Mesendoderm (in vitro differentiated cells): ENCODE measurements at regions not wholly inside any gene's neighbourhood (a gene's known extent, or its start where the extent isn't known, plus 50 kb on each side); places are given as distances from the start of the nearest gene placed in this dataset.

Source experiments
- DNase-seq: peaks from one replicate; pipeline ENCODE4 v3.0.0; 2013
- H2AK5ac ChIP-seq: 2 replicates; pipeline ENCODE4 v1.6.1; 2013; ENCODE audit warnings: low read length, inconsistent platforms
- H2BK120ac ChIP-seq: 2 replicates; pipeline ENCODE4 v1.6.1; 2013; ENCODE audit warnings: low read depth, mild to moderate bottlenecking, low read length, moderate library complexity, mixed read lengths
- H2BK15ac ChIP-seq: replicated peaks from 2 replicates; pipeline ENCODE4 v1.6.1; 2013; ENCODE audit warnings: low read depth, mild to moderate bottlenecking, moderate library complexity
- H2BK5ac ChIP-seq: 2 replicates; pipeline ENCODE4 v1.6.1; 2013; ENCODE audit warnings: low read length, inconsistent platforms
- H3K18ac ChIP-seq: 2 replicates; pipeline ENCODE4 v1.6.1; 2013; ENCODE audit warnings: mild to moderate bottlenecking, low read length, mixed read lengths
- H3K23ac ChIP-seq: one replicate; pipeline ENCODE4 v1.6.1; 2013; ENCODE audit warnings: low read length
- H3K27ac ChIP-seq: 2 replicates; pipeline ENCODE4 v1.5.1; 2013; ENCODE audit warnings: low read depth, mild to moderate bottlenecking, inconsistent platforms, low read length, moderate library complexity
- H3K27me3 ChIP-seq: 2 replicates; pipeline ENCODE4 v1.6.1; 2013; ENCODE audit warnings: low read length, control low read depth, mild to moderate bottlenecking, inconsistent platforms; ENCODE audit not compliant: insufficient read depth, poor library complexity
- H3K36me3 ChIP-seq: 2 replicates; pipeline ENCODE4 v1.6.1; 2013; ENCODE audit warnings: low read length, inconsistent platforms; ENCODE audit not compliant: control insufficient read depth, insufficient read depth
- H3K4ac ChIP-seq: one replicate; pipeline ENCODE4 v1.6.1; 2013; ENCODE audit warnings: low read depth, mild to moderate bottlenecking, low read length, moderate library complexity
- H3K4me1 ChIP-seq: 2 replicates; pipeline ENCODE4 v1.6.1; 2013; ENCODE audit warnings: low read depth, low read length, inconsistent platforms; ENCODE audit not compliant: control insufficient read depth
- H3K4me2 ChIP-seq: 2 replicates; pipeline ENCODE4 v1.6.1; 2013; ENCODE audit warnings: low read length
- H3K4me3 ChIP-seq: 2 replicates; pipeline ENCODE4 v1.5.1; 2013; ENCODE audit warnings: mild to moderate bottlenecking, low read length
- H3K56ac ChIP-seq: one replicate; pipeline ENCODE4 v1.6.1; 2013; ENCODE audit warnings: low read length
- H3K79me1 ChIP-seq: 2 replicates; pipeline ENCODE4 v1.6.1; 2013; ENCODE audit warnings: low read length, inconsistent platforms
- H3K79me2 ChIP-seq: 2 replicates; pipeline ENCODE4 v1.6.1; 2013; ENCODE audit warnings: mild to moderate bottlenecking, low read length; ENCODE audit not compliant: control insufficient read depth, insufficient read depth
- H3K9ac ChIP-seq: 2 replicates; pipeline ENCODE4 v1.6.1; 2013; ENCODE audit warnings: low read length, inconsistent platforms
- H4K5ac ChIP-seq: one replicate; pipeline ENCODE4 v1.6.1; 2013; ENCODE audit warnings: low read length
- H4K8ac ChIP-seq: one replicate; pipeline ENCODE4 v1.6.1; 2013; ENCODE audit warnings: low read depth, mild to moderate bottlenecking, control low read depth, low read length, moderate library complexity
- WGBS: extraction: QIAGEN DNeasy Blood & Tissue Kit; methylation state at CpG from one replicate; pipeline ENCODE4 v1.1.7; 2013; ENCODE audit warnings: low lambda C conversion rate, missing lambda C conversion rate; ENCODE audit not compliant: insufficient coverage; ENCODE audit errors: extremely low coverage; 5-methylcytosine and 5-hydroxymethylcytosine counted together

GRCh38 chr6:121590916-121591315 lies 155.5 kb downstream of the GJA1 start:
- Histone ChIP-seq H4K8ac (no peak overlapping the region), H2BK120ac (no peak overlapping the region), H2AK5ac (no peak overlapping the region), H3K36me3 (no peaks in the 10 kb centered on the region), H3K23ac (no peak overlapping the region), H2BK5ac (no peak overlapping the region), H3K18ac (no peak overlapping the region), H3K56ac (no peak overlapping the region), H3K79me1 (no peaks in the 10 kb centered on the region), H3K27ac (no peak overlapping the region), H3K4ac (no peak overlapping the region), H4K5ac (no peak overlapping the region), H3K4me2 (no peak overlapping the region), H2BK15ac (no peak overlapping the region), H3K4me1 (no peaks in the 10 kb centered on the region), H3K27me3 (no peaks in the 10 kb centered on the region), H3K9ac (no peak overlapping the region), H3K4me3 (no peak overlapping the region), H3K79me2 (no peaks in the 10 kb centered on the region)
- DNase-seq, result peak; percentile 45
- no CpG with 5 or more reads among the region's 4 CpGs for WGBS

GRCh38 chr6:121592261-121592935 lies 157.0 kb downstream of the GJA1 start:
- Histone ChIP-seq H3K27ac (no peak overlapping the region), H2BK15ac (no peak overlapping the region), H3K9ac (no peak overlapping the region), H2BK5ac (no peak overlapping the region), H4K8ac (no peak overlapping the region), H3K4ac (no peak overlapping the region), H3K18ac (no peak overlapping the region), H4K5ac (no peak overlapping the region), H3K4me2 (no peak overlapping the region), H2AK5ac (no peak overlapping the region), H3K56ac (no peak overlapping the region), H3K4me3 (no peak overlapping the region), H3K4me1 (no peaks in the 10 kb centered on the region), H3K36me3 (no peaks in the 10 kb centered on the region), H3K27me3 (no peaks in the 10 kb centered on the region), H3K79me1 (no peaks in the 10 kb centered on the region), H2BK120ac (no peak overlapping the region), H3K23ac (no peak overlapping the region), H3K79me2 (no peaks in the 10 kb centered on the region)
- no CpG with 5 or more reads among the region's 7 CpGs for WGBS
- DNase-seq, result no peak

GRCh38 chr6:121593011-121593641 lies 157.7 kb downstream of the GJA1 start:
- no peaks in the 10 kb centered on the region for H3K79me1 ChIP-seq
- no peaks in the 10 kb centered on the region for H3K4me1 ChIP-seq
- no peaks in the 10 kb centered on the region for H3K27me3 ChIP-seq
- H3K27ac ChIP-seq, result no peak overlapping the region
- DNase-seq, result no peak
- no CpG with 5 or more reads among the region's 3 CpGs for WGBS
- H3K56ac ChIP-seq, result no peak overlapping the region
- H2AK5ac ChIP-seq, result no peak overlapping the region
- H3K4ac ChIP-seq, result no peak overlapping the region
- H4K5ac ChIP-seq, result no peak overlapping the region
- H3K36me3 ChIP-seq, result no peaks in the 10 kb centered on the region
- H3K79me2 ChIP-seq, result no peaks in the 10 kb centered on the region
- no peak overlapping the region for H4K8ac ChIP-seq
- H2BK15ac ChIP-seq, result no peak overlapping the region
- no peak overlapping the region for H2BK120ac ChIP-seq
- no peak overlapping the region for H3K9ac ChIP-seq
- no peak overlapping the region for H2BK5ac ChIP-seq
- no peak overlapping the region for H3K23ac ChIP-seq
- no peak overlapping the region for H3K18ac ChIP-seq
- no peak overlapping the region for H3K4me2 ChIP-seq
- H3K4me3 ChIP-seq, result no peak overlapping the region

GRCh38 chr6:121594053-121594452 lies 158.6 kb downstream of the GJA1 start:
- H3K27ac ChIP-seq, result no peak overlapping the region
- H3K18ac ChIP-seq, result no peak overlapping the region
- no peak overlapping the region for H2BK15ac ChIP-seq
- no CpG with 5 or more reads among the region's 3 CpGs for WGBS
- no peak overlapping the region for H3K4me3 ChIP-seq
- H3K36me3 ChIP-seq, result no peaks in the 10 kb centered on the region
- H4K8ac ChIP-seq, result no peak overlapping the region
- H2AK5ac ChIP-seq, result no peak overlapping the region
- no peaks in the 10 kb centered on the region for H3K79me1 ChIP-seq
- no peak overlapping the region for H3K4me2 ChIP-seq
- H3K27me3 ChIP-seq, result no peaks in the 10 kb centered on the region
- no peak overlapping the region for H3K9ac ChIP-seq
- no peak for DNase-seq
- H4K5ac ChIP-seq, result no peak overlapping the region
- no peak overlapping the region for H3K23ac ChIP-seq
- H3K79me2 ChIP-seq, result no peaks in the 10 kb centered on the region
- no peak overlapping the region for H2BK5ac ChIP-seq
- no peak overlapping the region for H2BK120ac ChIP-seq
- H3K4me1 ChIP-seq, result no peaks in the 10 kb centered on the region
- no peak overlapping the region for H3K56ac ChIP-seq
- H3K4ac ChIP-seq, result no peak overlapping the region

- H2BK120ac ChIP-seq, result no peak overlapping the region
- no peaks in the 10 kb centered on the region for H3K27me3 ChIP-seq
- H2BK15ac ChIP-seq, result no peak overlapping the region
- H3K23ac ChIP-seq, result no peak overlapping the region
- H3K27ac ChIP-seq, result no peak overlapping the region
- DNase-seq, result no peak
- H3K56ac ChIP-seq, result no peak overlapping the region
- H3K79me2 ChIP-seq, result no peaks in the 10 kb centered on the region
- no peak overlapping the region for H3K9ac ChIP-seq
- H3K4me3 ChIP-seq, result no peak overlapping the region
- no peak overlapping the region for H3K4ac ChIP-seq
- no peak overlapping the region for H4K8ac ChIP-seq
- WGBS, result no CpG with 5 or more reads among the region's 1 CpG
- no peaks in the 10 kb centered on the region for H3K4me1 ChIP-seq
- H3K4me2 ChIP-seq, result no peak overlapping the region
- H3K36me3 ChIP-seq, result no peaks in the 10 kb centered on the region
- H4K5ac ChIP-seq, result no peak overlapping the region
- H2AK5ac ChIP-seq, result no peak overlapping the region
- no peaks in the 10 kb centered on the region for H3K79me1 ChIP-seq
- no peak overlapping the region for H3K18ac ChIP-seq
- H2BK5ac ChIP-seq, result no peak overlapping the region
These were observed 160.2 kb downstream of the GJA1 start for GRCh38 chr6:121595646-121596045.

- Histone ChIP-seq H3K79me2 (no peaks in the 10 kb centered on the region), H3K23ac (no peak overlapping the region), H3K4ac (no peak overlapping the region), H2BK15ac (no peak overlapping the region), H2BK5ac (no peak overlapping the region), H3K36me3 (no peaks in the 10 kb centered on the region), H2BK120ac (no peak overlapping the region), H3K9ac (no peak overlapping the region), H3K56ac (no peak overlapping the region), H3K4me2 (no peak overlapping the region), H3K27me3 (no peaks in the 10 kb centered on the region), H3K79me1 (no peaks in the 10 kb centered on the region), H3K4me1 (no peaks in the 10 kb centered on the region), H3K18ac (no peak overlapping the region), H4K8ac (no peak overlapping the region), H3K27ac (no peak overlapping the region), H3K4me3 (no peak overlapping the region), H4K5ac (no peak overlapping the region), H2AK5ac (no peak overlapping the region)
- DNase-seq, result no peak
- no CpG with 5 or more reads among the region's 4 CpGs for WGBS
These were observed 161.0 kb downstream of the GJA1 start for GRCh38 chr6:121596441-121596840.
